Keratinocyte (primary cell): ENCODE measurements at regions not wholly inside any gene's neighbourhood (a gene's known extent, or its start where the extent isn't known, plus 50 kb on each side); places are given as distances from the start of the nearest gene placed in this dataset.

ENCODE experiments used
- DNase-seq: peaks from one replicate; pipeline ENCODE4 v3.0.0-alpha.2; 2011; ENCODE audit warnings: low read depth, missing footprints, low spot score
- FAIRE-seq: peaks from 2 replicates; lab custom pipeline; 2011; peaks lifted over from hg19 to GRCh38; lab: Jason Lieb, UNC
- H2AFZ ChIP-seq: 2 replicates; pipeline ENCODE4 v1.6.0; 2012; ENCODE audit warnings: low read length, control low read depth, inconsistent platforms; ENCODE audit not compliant: control insufficient read depth
- H3K27ac ChIP-seq: 2 replicates; pipeline ENCODE4 v1.5.1; 2011; ENCODE audit warnings: low read length; ENCODE audit not compliant: control insufficient read depth, insufficient read depth
- H3K27me3 ChIP-seq: 3 replicates; pipeline ENCODE4 v1.6.0; 2011; ENCODE audit warnings: low read length; ENCODE audit not compliant: control insufficient read depth, insufficient read depth; ENCODE audit errors: extremely low read depth
- H3K36me3 ChIP-seq, 2 experiments: 2 replicates in 1 of 2; 3 replicates in 1 of 2; pipeline ENCODE4 v1.5.1; 2011; ENCODE audit warnings: low read length in 2 of 2, mild to moderate bottlenecking in 1 of 2; ENCODE audit not compliant: control insufficient read depth in 2 of 2, insufficient read depth in 2 of 2; ENCODE audit errors: extremely low read depth in 1 of 2
- H3K4me1 ChIP-seq: 3 replicates; pipeline ENCODE4 v1.5.1; 2011; ENCODE audit warnings: low read length; ENCODE audit not compliant: control insufficient read depth, insufficient read depth; ENCODE audit errors: extremely low read depth
- H3K4me2 ChIP-seq: 3 replicates; pipeline ENCODE4 v1.6.0; 2011; ENCODE audit warnings: low read depth, low read length; ENCODE audit not compliant: control insufficient read depth, insufficient read depth; ENCODE audit errors: extremely low read depth
- H3K4me3 ChIP-seq, 3 experiments: fragments of 200-600 bp in 1 of 3; sonication (generic) in 1 of 3; 2 replicates in 2 of 3; 3 replicates in 1 of 3; pipeline ENCODE4 v1.5.1; 2011 to 2016; ENCODE audit warnings: low read length in 3 of 3, mild to moderate bottlenecking in 3 of 3, control low read depth in 2 of 3, inconsistent platforms in 1 of 3, low read depth in 1 of 3, mixed read lengths in 1 of 3, mixed run types in 1 of 3, moderate library complexity in 1 of 3; ENCODE audit not compliant: control insufficient read depth in 2 of 3, insufficient read depth in 2 of 3; ENCODE audit errors: extremely low read depth in 1 of 3
- H3K79me2 ChIP-seq: 2 replicates; pipeline ENCODE4 v1.6.0; 2012; ENCODE audit warnings: low read length; ENCODE audit not compliant: control insufficient read depth, insufficient read depth
- H3K9ac ChIP-seq: 3 replicates; pipeline ENCODE4 v1.6.0; 2011; ENCODE audit warnings: low read length; ENCODE audit not compliant: control insufficient read depth, insufficient read depth; ENCODE audit errors: extremely low read depth
- H3K9me1 ChIP-seq: 3 replicates; pipeline ENCODE4 v1.6.0; 2011; ENCODE audit warnings: low read length; ENCODE audit not compliant: control insufficient read depth, insufficient read depth; ENCODE audit errors: extremely low read depth
- H3K9me3 ChIP-seq: 2 replicates; pipeline ENCODE4 v1.5.1; 2012; ENCODE audit warnings: low read depth, low read length; ENCODE audit not compliant: control insufficient read depth
- H4K20me1 ChIP-seq: 3 replicates; pipeline ENCODE4 v1.6.0; 2011; ENCODE audit warnings: low read length; ENCODE audit not compliant: control insufficient read depth, insufficient read depth; ENCODE audit errors: extremely low read depth
- EZH2 ChIP-seq: IDR thresholded peaks from one replicate; pipeline ENCODE4 v1.6.1; 2012; ENCODE audit warnings: inconsistent platforms, mild to moderate bottlenecking, low read length, moderate library complexity
- dilution Hi-C: fragments of 300-500 bp; cut with MboI; formaldehyde crosslinking; loops from one replicate; pipeline ENCODE4 v1.7.0; 2020; ENCODE audit warnings: low sequenced_read_pairs; ENCODE audit not compliant: extremely low pct_ligation_motif_present
- TF ChIP-seq, protein P1 (sequence below), 3 experiments: IDR thresholded peaks in 1 of 3; conservative IDR thresholded peaks in 1 of 3; optimal IDR thresholded peaks in 1 of 3; 2 replicates in 2 of 3; 3 replicates in 1 of 3; pipeline versions ENCODE3 to v1.5.1; 2011; ENCODE audit warnings: low read length in 3 of 3, mild to moderate bottlenecking in 3 of 3, moderate library complexity in 2 of 3, control low read depth in 1 of 3, inconsistent platforms in 1 of 3; ENCODE audit not compliant: insufficient read depth in 2 of 3; ENCODE audit errors: extremely low read depth in 1 of 3

DNA sequence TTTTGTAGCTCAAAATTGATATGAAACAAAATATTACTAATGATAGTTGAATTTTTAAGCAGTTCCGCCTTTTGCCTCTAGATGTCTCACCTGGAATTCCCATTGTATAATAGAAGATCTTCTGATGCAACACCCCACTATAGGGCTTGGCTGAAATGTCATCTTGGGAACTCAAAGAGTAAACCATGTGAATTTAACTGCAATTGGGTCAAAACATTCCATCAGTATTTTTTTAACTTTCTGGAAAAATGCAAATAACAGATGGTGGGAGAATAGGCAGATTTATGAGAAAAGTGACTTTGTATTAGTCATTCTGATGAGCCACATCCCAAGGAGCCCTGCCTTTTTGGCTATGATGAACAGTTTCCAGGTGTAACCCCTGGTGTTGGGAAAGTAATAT is 489.9 kb downstream of the NYAP2 start:
- Histone ChIP-seq H3K9me1 (no peaks in the 10 kb centered on the region), H3K4me1 (peaks cover 8% of the 10 kb centered on the region), H3K27me3 (no peaks in the 10 kb centered on the region), H3K4me3 (no peak overlapping the region), H3K36me3 (no peaks in the 10 kb centered on the region), H3K27ac (no peak overlapping the region), H3K4me2 (no peak overlapping the region), H3K79me2 (no peaks in the 10 kb centered on the region), H3K9me3 (no peaks in the 10 kb centered on the region), H2AFZ (no peak overlapping the region), H4K20me1 (no peaks in the 10 kb centered on the region), H3K9ac (no peak overlapping the region)
- FAIRE-seq = peak; percentile 76
- TF ChIP-seq, protein P1, sequence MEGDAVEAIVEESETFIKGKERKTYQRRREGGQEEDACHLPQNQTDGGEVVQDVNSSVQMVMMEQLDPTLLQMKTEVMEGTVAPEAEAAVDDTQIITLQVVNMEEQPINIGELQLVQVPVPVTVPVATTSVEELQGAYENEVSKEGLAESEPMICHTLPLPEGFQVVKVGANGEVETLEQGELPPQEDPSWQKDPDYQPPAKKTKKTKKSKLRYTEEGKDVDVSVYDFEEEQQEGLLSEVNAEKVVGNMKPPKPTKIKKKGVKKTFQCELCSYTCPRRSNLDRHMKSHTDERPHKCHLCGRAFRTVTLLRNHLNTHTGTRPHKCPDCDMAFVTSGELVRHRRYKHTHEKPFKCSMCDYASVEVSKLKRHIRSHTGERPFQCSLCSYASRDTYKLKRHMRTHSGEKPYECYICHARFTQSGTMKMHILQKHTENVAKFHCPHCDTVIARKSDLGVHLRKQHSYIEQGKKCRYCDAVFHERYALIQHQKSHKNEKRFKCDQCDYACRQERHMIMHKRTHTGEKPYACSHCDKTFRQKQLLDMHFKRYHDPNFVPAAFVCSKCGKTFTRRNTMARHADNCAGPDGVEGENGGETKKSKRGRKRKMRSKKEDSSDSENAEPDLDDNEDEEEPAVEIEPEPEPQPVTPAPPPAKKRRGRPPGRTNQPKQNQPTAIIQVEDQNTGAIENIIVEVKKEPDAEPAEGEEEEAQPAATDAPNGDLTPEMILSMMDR (optimal IDR thresholded peaks at IDR 0.05 in 1 of 3, IDR thresholded peaks at IDR 0.05 in 1 of 3, conservative IDR thresholded peaks at IDR 0.05 in 1 of 3; ENCODE audit: extremely low read depth in 1 of 3, insufficient read depth in 2 of 3, low read length in 3 of 3) = peak in 2 of 3 experiments; percentile 44 to 61
- TF ChIP-seq EZH2 = no peak
- dilution Hi-C loops = no loop called here
- DNase-seq = peak; percentile 7

DNA sequence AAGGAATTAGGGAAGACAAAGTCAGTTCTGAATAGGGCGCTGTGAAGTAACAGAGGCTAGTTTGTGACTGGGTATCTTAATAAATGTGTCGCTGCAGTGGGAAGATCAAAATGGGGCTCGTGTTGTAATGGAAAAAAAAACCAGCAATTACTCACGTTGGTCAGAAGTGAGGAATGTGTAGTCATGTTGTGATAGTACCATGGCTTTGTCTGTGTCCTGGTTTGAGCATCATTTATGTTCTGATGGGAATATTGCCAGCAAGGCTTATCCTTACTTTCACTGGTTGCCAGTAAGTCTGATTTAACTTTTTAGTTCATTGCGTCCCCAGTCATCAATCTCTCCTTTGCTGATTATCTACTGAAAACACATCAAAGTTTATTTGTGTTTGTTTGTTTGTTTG is 467.6 kb downstream of the NYAP2 start:
- Histone ChIP-seq H3K36me3 (no peaks in the 10 kb centered on the region), H3K4me3 (no peak overlapping the region), H3K9me3 (no peaks in the 10 kb centered on the region), H3K4me2 (no peak overlapping the region), H3K27me3 (no peaks in the 10 kb centered on the region), H3K27ac (no peak overlapping the region), H4K20me1 (no peaks in the 10 kb centered on the region), H2AFZ (no peak overlapping the region), H3K9ac (no peak overlapping the region), H3K79me2 (no peaks in the 10 kb centered on the region), H3K9me1 (no peaks in the 10 kb centered on the region), H3K4me1 (no peaks in the 10 kb centered on the region)
- no peak for TF ChIP-seq EZH2
- TF ChIP-seq, protein P1 (optimal IDR thresholded peaks at IDR 0.05 in 1 of 3, IDR thresholded peaks at IDR 0.05 in 1 of 3, conservative IDR thresholded peaks at IDR 0.05 in 1 of 3; ENCODE audit: extremely low read depth in 1 of 3, insufficient read depth in 2 of 3, low read length in 3 of 3) = no peak
- FAIRE-seq (no peak), DNase-seq (no peak)
- dilution Hi-C loops = no loop called here
